GM06990 (cell line): ENCODE measurements at regions not wholly inside any gene's neighbourhood (a gene's known extent, or its start where the extent isn't known, plus 50 kb on each side); places are given as distances from the start of the nearest gene placed in this dataset.

ENCODE experiments used
- DNase-seq: peaks from one replicate; pipeline ENCODE4 v3.0.0-alpha.2; 2011; ENCODE audit not compliant: insufficient read length; ENCODE audit errors: extremely low read depth
- H3K27me3 ChIP-seq: replicated peaks from 2 replicates; pipeline ENCODE4 v1.6.0; 2011; ENCODE audit warnings: low read length; ENCODE audit not compliant: control insufficient read depth, insufficient read depth
- H3K36me3 ChIP-seq: 2 replicates; pipeline ENCODE4 v1.5.1; 2011; ENCODE audit warnings: low read length; ENCODE audit not compliant: control insufficient read depth, insufficient read depth
- H3K4me3 ChIP-seq: replicated peaks from 2 replicates; pipeline ENCODE4 v1.5.1; 2011; ENCODE audit warnings: low read depth, mild to moderate bottlenecking, control low read depth, low read length
- CTCF ChIP-seq: IDR thresholded peaks from 2 replicates; pipeline ENCODE4 v1.5.1; 2011; ENCODE audit warnings: low read length, control low read depth, mild to moderate bottlenecking, inconsistent platforms; ENCODE audit not compliant: insufficient read depth, poor library complexity, severe bottlenecking

GRCh38 chr3:132892956-132893355 is 145.2 kb upstream of the TMEM108 start:
- no peak for TF ChIP-seq CTCF
- H3K36me3 ChIP-seq = no peaks in the 10 kb centered on the region
- no peaks in the 10 kb centered on the region for H3K27me3 ChIP-seq
- no peak overlapping the region for H3K4me3 ChIP-seq
- no peak for DNase-seq

- H3K4me3 ChIP-seq = no peak overlapping the region
- no peaks in the 10 kb centered on the region for H3K36me3 ChIP-seq
- no peaks in the 10 kb centered on the region for H3K27me3 ChIP-seq
- TF ChIP-seq CTCF = no peak
- DNase-seq = no peak
These were observed 156.3 kb upstream of the TMEM108 start for GRCh38 chr3:132881756-132882409.

GRCh38 chr3:132880986-132881385 is 157.2 kb upstream of the TMEM108 start:
- no peak overlapping the region for H3K4me3 ChIP-seq
- TF ChIP-seq CTCF = no peak
- H3K27me3 ChIP-seq = no peaks in the 10 kb centered on the region
- H3K36me3 ChIP-seq = no peaks in the 10 kb centered on the region
- DNase-seq = no peak

GRCh38 chr3:132879656-132880055 is 157.4 kb upstream of the NPHP3 start:
- Histone ChIP-seq H3K27me3 (no peaks in the 10 kb centered on the region), H3K4me3 (no peak overlapping the region), H3K36me3 (no peaks in the 10 kb centered on the region)
- DNase-seq = no peak
- TF ChIP-seq CTCF = no peak

GRCh38 chr3:132874701-132875100 is 152.5 kb upstream of the NPHP3 start:
- Histone ChIP-seq H3K4me3 (no peak overlapping the region), H3K27me3 (no peaks in the 10 kb centered on the region; the same call in 1 of the 2 replicates), H3K36me3 (no peaks in the 10 kb centered on the region)
- no peak for DNase-seq
- no peak for TF ChIP-seq CTCF

- TF ChIP-seq CTCF = no peak
- Histone ChIP-seq H3K36me3 (no peaks in the 10 kb centered on the region), H3K27me3 (no peaks in the 10 kb centered on the region; the same call in 1 of the 2 replicates), H3K4me3 (no peak overlapping the region)
- DNase-seq = no peak
These were observed 150.5 kb upstream of the NPHP3 start for GRCh38 chr3:132872711-132873110.
